ENCODE measurements at regions not wholly inside any gene's neighbourhood (a gene's known extent, or its start where the extent isn't known, plus 50 kb on each side); places are given as distances from the start of the nearest gene placed in this dataset.
A peak's percentile ranks its signal among the peaks of the same experiment; 100 is the strongest.

GRCh38 chr1:234898455-234899033, 230.1 kb downstream of the TOMM20 start:
- no peak for TF ChIP-seq CTCF (conservative IDR thresholded peaks at IDR 0.05; ENCODE audit: low read length)
- DNase-seq (ENCODE audit: low read depth), result no peak
- H3K4me3 ChIP-seq (ENCODE audit: low read length), result no peak overlapping the region

GRCh38 chr1:234897754-234898454, 230.7 kb downstream of the TOMM20 start:
- TF ChIP-seq CTCF (conservative IDR thresholded peaks at IDR 0.05; ENCODE audit: low read length), result no peak
- no peak overlapping the region for H3K4me3 ChIP-seq (ENCODE audit: low read length)
- no peak for DNase-seq (ENCODE audit: low read depth)

- no peak for DNase-seq (ENCODE audit: low read depth)
- TF ChIP-seq CTCF (conservative IDR thresholded peaks at IDR 0.05; ENCODE audit: low read length), result no peak
- no peak overlapping the region for H3K4me3 ChIP-seq (ENCODE audit: low read length)
Measured at GRCh38 chr1:234897390-234897749, 231.3 kb downstream of the TOMM20 start.

GRCh38 chr1:234896477-234897389, 231.9 kb downstream of the TOMM20 start:
- no peak overlapping the region for H3K4me3 ChIP-seq (ENCODE audit: low read length)
- TF ChIP-seq CTCF (conservative IDR thresholded peaks at IDR 0.05; ENCODE audit: low read length), result no peak
- DNase-seq (ENCODE audit: low read depth), result no peak

- H3K4me3 ChIP-seq (ENCODE audit: low read length), result no peak overlapping the region
- peak; percentile 56 for DNase-seq (ENCODE audit: low read depth)
- TF ChIP-seq CTCF (conservative IDR thresholded peaks at IDR 0.05; ENCODE audit: low read length), result no peak
Measured at GRCh38 chr1:234893725-234894630, 234.7 kb downstream of the TOMM20 start.

GRCh38 chr1:234893359-234893724, 235.3 kb downstream of the TOMM20 start:
- no peak for TF ChIP-seq CTCF (conservative IDR thresholded peaks at IDR 0.05; ENCODE audit: low read length)
- H3K4me3 ChIP-seq (ENCODE audit: low read length), result no peak overlapping the region
- no peak for DNase-seq (ENCODE audit: low read depth)
